Osteoblast (primary cell): ENCODE measurements at regions not wholly inside any gene's neighbourhood (a gene's known extent, or its start where the extent isn't known, plus 50 kb on each side); places are given as distances from the start of the nearest gene placed in this dataset.

Experiments
- DNase-seq: peaks from one replicate; pipeline ENCODE4 v3.0.0; 2011; ENCODE audit warnings: low spot score, mixed read lengths; ENCODE audit not compliant: insufficient read length; ENCODE audit errors: missing footprints
- H2AFZ ChIP-seq: 2 replicates; pipeline ENCODE4 v1.6.0; 2011; ENCODE audit warnings: mild to moderate bottlenecking, low read length
- H3K27ac ChIP-seq: 2 replicates; pipeline ENCODE4 v1.5.1; 2011; ENCODE audit warnings: mild to moderate bottlenecking, low read depth, low read length, moderate library complexity
- H3K27me3 ChIP-seq: 2 replicates; pipeline ENCODE4 v1.6.0; 2012; ENCODE audit warnings: mild to moderate bottlenecking, control low read depth, inconsistent platforms, low read length, moderate library complexity; ENCODE audit not compliant: insufficient read depth
- H3K36me3 ChIP-seq: 2 replicates; pipeline ENCODE4 v1.5.1; 2011; ENCODE audit warnings: mild to moderate bottlenecking, low read length, control low read depth, moderate library complexity; ENCODE audit not compliant: insufficient read depth
- H3K4me1 ChIP-seq: 2 replicates; pipeline ENCODE4 v1.5.1; 2011; ENCODE audit warnings: mild to moderate bottlenecking, low read length, control low read depth, moderate library complexity; ENCODE audit not compliant: insufficient read depth
- H3K4me2 ChIP-seq: 2 replicates; pipeline ENCODE4 v1.6.0; 2011; ENCODE audit warnings: mild to moderate bottlenecking, low read length; ENCODE audit not compliant: insufficient read depth
- H3K4me3 ChIP-seq: fragments of 200-600 bp; sonication (generic); 3 replicates; pipeline ENCODE4 v1.5.1; 2012; ENCODE audit warnings: mild to moderate bottlenecking, low read length, inconsistent platforms; ENCODE audit not compliant: insufficient read depth
- H3K79me2 ChIP-seq: 2 replicates; pipeline ENCODE4 v1.6.0; 2012; ENCODE audit warnings: mild to moderate bottlenecking, low read length, control low read depth, inconsistent platforms; ENCODE audit not compliant: insufficient read depth
- H3K9me3 ChIP-seq: 2 replicates; pipeline ENCODE4 v1.5.1; 2011; ENCODE audit warnings: low read depth, low read length, control low read depth
- H4K20me1 ChIP-seq: 2 replicates; pipeline ENCODE4 v1.6.0; 2012; ENCODE audit warnings: mild to moderate bottlenecking, low read length, control low read depth; ENCODE audit not compliant: insufficient read depth
- CTCF ChIP-seq: IDR thresholded peaks from 2 replicates; pipeline ENCODE4 v1.5.1; 2011; ENCODE audit warnings: mild to moderate bottlenecking, low read depth, low read length, moderate library complexity; ENCODE audit errors: extremely low read depth

DNA sequence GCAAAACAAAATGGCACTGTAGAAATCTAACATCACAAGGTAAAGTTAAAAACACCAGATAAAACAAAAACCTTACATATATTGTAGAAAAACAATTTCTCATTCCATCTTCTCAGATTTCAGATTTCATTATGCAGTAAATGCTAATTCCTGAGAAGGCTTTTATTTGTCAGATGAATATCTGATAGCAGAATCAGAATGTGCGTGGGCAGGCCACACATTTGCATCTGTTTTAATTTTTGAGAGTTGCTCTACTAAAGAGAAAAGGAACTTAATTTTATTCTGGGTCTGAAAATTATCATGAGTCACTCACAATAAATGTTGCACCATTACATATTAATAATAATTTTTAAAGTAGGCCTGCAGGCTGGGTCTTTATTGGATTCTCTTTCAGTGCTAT, 329.3 kb upstream of the SPTLC3 start:
- Histone ChIP-seq H3K9me3 (peaks cover 2% of the 10 kb centered on the region), H4K20me1 (no peaks in the 10 kb centered on the region)

DNA sequence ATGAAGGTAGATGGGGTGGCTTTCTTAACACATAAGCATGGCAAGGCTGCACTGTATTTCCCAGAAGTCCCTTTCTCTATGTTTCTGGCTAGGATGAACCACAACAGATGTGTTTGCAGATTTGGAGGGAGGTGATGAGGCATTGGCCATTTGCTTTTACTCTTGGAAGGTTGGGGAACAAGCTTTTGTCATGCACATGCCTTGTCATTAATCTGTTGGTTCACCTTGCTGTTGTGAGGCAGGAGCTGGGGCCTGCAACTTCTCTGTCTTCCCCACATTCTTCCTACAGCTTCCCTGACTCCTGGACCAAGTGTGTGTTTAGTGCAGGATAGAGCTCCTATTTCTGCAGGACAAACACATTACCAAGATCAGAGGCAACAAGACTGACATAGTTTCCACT, 326.2 kb upstream of the SPTLC3 start:
- TF ChIP-seq CTCF, result no peak
- Histone ChIP-seq H2AFZ (no peak overlapping the region), H4K20me1 (no peaks in the 10 kb centered on the region)

More for the DNA sequence above, 329.3 kb upstream of the SPTLC3 start:
- no peaks in the 10 kb centered on the region for H3K36me3 ChIP-seq
- H3K27me3 ChIP-seq, result no peaks in the 10 kb centered on the region
- DNase-seq, result no peak
- no peak overlapping the region for H3K4me3 ChIP-seq
- no peaks in the 10 kb centered on the region for H3K4me1 ChIP-seq
- no peak overlapping the region for H2AFZ ChIP-seq
- TF ChIP-seq CTCF, result no peak
- H3K79me2 ChIP-seq, result no peaks in the 10 kb centered on the region
- H3K27ac ChIP-seq, result no peak overlapping the region
- no peak overlapping the region for H3K4me2 ChIP-seq

DNA sequence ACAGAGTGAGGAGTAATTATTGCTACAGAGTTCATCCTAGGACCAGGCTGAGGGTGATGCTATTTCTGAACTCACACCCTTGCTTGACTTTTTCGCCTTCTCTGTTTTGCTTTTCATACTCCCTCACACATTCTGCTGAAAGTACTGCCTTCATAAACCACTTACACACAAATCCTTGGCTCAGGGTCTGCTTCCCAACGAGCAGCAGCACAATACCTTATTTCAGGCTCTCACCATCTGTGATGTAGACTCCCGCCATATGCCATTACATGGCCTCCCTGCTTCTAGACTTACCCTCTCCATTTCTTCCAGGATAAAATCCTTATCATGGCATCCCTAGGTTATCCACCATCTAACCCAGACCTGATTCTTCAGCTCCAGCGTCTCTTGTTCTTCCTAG, 321.3 kb upstream of the SPTLC3 start:
- no peak overlapping the region for H2AFZ ChIP-seq
- DNase-seq, result no peak
- no peaks in the 10 kb centered on the region for H3K4me1 ChIP-seq
- no peaks in the 10 kb centered on the region for H3K27me3 ChIP-seq
- H3K4me3 ChIP-seq, result no peak overlapping the region
- H3K27ac ChIP-seq, result no peak overlapping the region
- no peaks in the 10 kb centered on the region for H4K20me1 ChIP-seq
- no peak for TF ChIP-seq CTCF
- no peaks in the 10 kb centered on the region for H3K36me3 ChIP-seq
- no peaks in the 10 kb centered on the region for H3K9me3 ChIP-seq
- no peaks in the 10 kb centered on the region for H3K79me2 ChIP-seq
- H3K4me2 ChIP-seq, result no peak overlapping the region

More for the DNA sequence above, 326.2 kb upstream of the SPTLC3 start:
- H3K27ac ChIP-seq, result no peak overlapping the region
- peaks cover 2% of the 10 kb centered on the region for H3K9me3 ChIP-seq
- H3K79me2 ChIP-seq, result no peaks in the 10 kb centered on the region
- no peaks in the 10 kb centered on the region for H3K4me1 ChIP-seq
- no peak overlapping the region for H3K4me2 ChIP-seq
- H3K27me3 ChIP-seq, result no peaks in the 10 kb centered on the region
- H3K36me3 ChIP-seq, result no peaks in the 10 kb centered on the region
- DNase-seq, result no peak
- H3K4me3 ChIP-seq, result no peak overlapping the region

DNA sequence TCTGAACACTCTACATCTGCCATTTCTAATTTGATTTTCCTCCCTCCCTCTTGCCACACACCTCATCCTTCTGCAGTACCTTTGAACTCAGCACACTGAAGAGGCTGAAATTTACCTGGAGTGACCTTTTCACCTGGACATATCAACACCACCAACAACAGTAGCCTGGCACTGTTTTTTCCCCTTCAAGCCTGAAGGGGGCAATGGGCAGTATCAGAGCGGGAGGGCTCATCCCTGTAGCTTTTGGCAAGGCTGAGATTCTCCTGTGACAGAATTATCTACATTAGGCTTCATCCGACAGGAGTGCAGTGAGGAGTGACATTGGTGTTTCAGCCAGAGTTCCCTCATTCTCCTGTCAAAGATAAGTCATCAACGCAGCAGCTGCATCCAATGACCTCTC, 312.8 kb upstream of the SPTLC3 start:
- Histone ChIP-seq H3K27me3 (no peaks in the 10 kb centered on the region), H3K4me3 (no peak overlapping the region), H3K4me2 (no peak overlapping the region), H2AFZ (no peak overlapping the region), H3K79me2 (no peaks in the 10 kb centered on the region), H3K36me3 (no peaks in the 10 kb centered on the region), H4K20me1 (no peaks in the 10 kb centered on the region), H3K4me1 (no peaks in the 10 kb centered on the region), H3K9me3 (peaks cover 3% of the 10 kb centered on the region), H3K27ac (no peak overlapping the region)
- TF ChIP-seq CTCF, result no peak
- no peak for DNase-seq
